ENCODE measurements at regions not wholly inside any gene's neighbourhood (a gene's known extent, or its start where the extent isn't known, plus 50 kb on each side); places are given as distances from the start of the nearest gene placed in this dataset.

GRCh38 chr3:187840856-187841255 is 95.6 kb upstream of the BCL6 start:
- no peak for TF ChIP-seq CTCF (IDR thresholded peaks at IDR 0.05)
- TF ChIP-seq POLR2A (IDR thresholded peaks at IDR 0.05) = no peak

All from lower leg skin (tissue), 3 donors.